Fibroblast of lung (primary cell): ENCODE measurements at regions not wholly inside any gene's neighbourhood (a gene's known extent, or its start where the extent isn't known, plus 50 kb on each side); places are given as distances from the start of the nearest gene placed in this dataset.

Source experiments
- DNase-seq, 2 donors: peaks; one replicate each; pipeline versions ENCODE4 v3.0.0 to v3.0.0-alpha.2; 2010; ENCODE audit warnings: low read depth in 2 of 2
- H2AFZ ChIP-seq: 2 replicates; pipeline ENCODE4 v1.5.1; 2012; ENCODE audit warnings: low read length, control low read depth, inconsistent platforms
- H3K27ac ChIP-seq: 2 replicates; pipeline ENCODE4 v1.5.1; 2011; ENCODE audit warnings: low read length, control low read depth; ENCODE audit not compliant: insufficient read depth
- H3K27me3 ChIP-seq: 2 replicates; pipeline ENCODE4 v1.5.1; 2011; ENCODE audit warnings: mild to moderate bottlenecking, low read length; ENCODE audit not compliant: control insufficient read depth, insufficient read depth
- H3K36me3 ChIP-seq: 2 replicates; pipeline ENCODE4 v1.5.1; 2011; ENCODE audit warnings: low read length; ENCODE audit not compliant: control insufficient read depth, insufficient read depth
- H3K4me1 ChIP-seq: 2 replicates; pipeline ENCODE4 v1.5.1; 2011; ENCODE audit warnings: low read length; ENCODE audit not compliant: control insufficient read depth, insufficient read depth; ENCODE audit errors: extremely low read depth
- H3K4me2 ChIP-seq: 2 replicates; pipeline ENCODE4 v1.5.1; 2011; ENCODE audit warnings: low read length, control low read depth; ENCODE audit not compliant: insufficient read depth; ENCODE audit errors: extremely low read depth
- H3K4me3 ChIP-seq, 4 experiments: fragments of 200-600 bp in 1 of 4; sonication (generic) in 1 of 4; replicated peaks in 1 of 4; 2 replicates each; pipeline ENCODE4 v1.5.1; 2011 to 2016; ENCODE audit warnings: low read length in 4 of 4, low read depth in 3 of 4, mild to moderate bottlenecking in 3 of 4, control low read depth in 2 of 4, inconsistent platforms in 1 of 4, mixed read lengths in 1 of 4; ENCODE audit not compliant: insufficient read depth in 1 of 4; ENCODE audit errors: control extremely low read depth in 1 of 4
- H3K79me2 ChIP-seq: 2 replicates; pipeline ENCODE4 v1.5.1; 2012; ENCODE audit warnings: mild to moderate bottlenecking, low read length, inconsistent platforms; ENCODE audit not compliant: control insufficient read depth, insufficient read depth
- H3K9ac ChIP-seq: 2 replicates; pipeline ENCODE4 v1.5.1; 2011; ENCODE audit warnings: mild to moderate bottlenecking, low read length, control low read depth; ENCODE audit not compliant: insufficient read depth
- H3K9me3 ChIP-seq: 2 replicates; pipeline ENCODE4 v1.5.1; 2012; ENCODE audit warnings: low read depth, low read length; ENCODE audit not compliant: control insufficient read depth, insufficient read depth
- H4K20me1 ChIP-seq: 2 replicates; pipeline ENCODE4 v1.5.1; 2011; ENCODE audit warnings: low read length; ENCODE audit not compliant: control insufficient read depth, insufficient read depth; ENCODE audit errors: extremely low read depth
- EZH2 ChIP-seq: IDR thresholded peaks from 2 replicates; pipeline ENCODE4 v1.5.1; 2012; ENCODE audit warnings: low read length, control low read depth, mild to moderate bottlenecking; ENCODE audit errors: missing control alignments
- TF ChIP-seq, protein P1 (sequence below), 2 donors: IDR thresholded peaks in 1 of 2; conservative IDR thresholded peaks in 1 of 2; 1 replicate in 1 of 2; 2 replicates in 1 of 2; pipeline ENCODE4 v1.5.1; 2011 to 2012; ENCODE audit warnings: low read length in 2 of 2, control low read depth in 1 of 2, inconsistent platforms in 1 of 2, low read depth in 1 of 2, mild to moderate bottlenecking in 1 of 2

GRCh38 chr2:54385271-54385670 lies 70.9 kb upstream of the SPTBN1 start:
- Histone ChIP-seq H3K9ac (no peak overlapping the region), H3K4me1 (peaks cover 6% of the 10 kb centered on the region), H3K9me3 (no peaks in the 10 kb centered on the region), H3K4me3 (no peak overlapping the region), H2AFZ (no peak overlapping the region), H3K79me2 (no peaks in the 10 kb centered on the region), H3K27ac (no peak overlapping the region), H4K20me1 (no peaks in the 10 kb centered on the region), H3K4me2 (no peak overlapping the region), H3K36me3 (no peaks in the 10 kb centered on the region), H3K27me3 (no peaks in the 10 kb centered on the region)
- TF ChIP-seq, protein P1, sequence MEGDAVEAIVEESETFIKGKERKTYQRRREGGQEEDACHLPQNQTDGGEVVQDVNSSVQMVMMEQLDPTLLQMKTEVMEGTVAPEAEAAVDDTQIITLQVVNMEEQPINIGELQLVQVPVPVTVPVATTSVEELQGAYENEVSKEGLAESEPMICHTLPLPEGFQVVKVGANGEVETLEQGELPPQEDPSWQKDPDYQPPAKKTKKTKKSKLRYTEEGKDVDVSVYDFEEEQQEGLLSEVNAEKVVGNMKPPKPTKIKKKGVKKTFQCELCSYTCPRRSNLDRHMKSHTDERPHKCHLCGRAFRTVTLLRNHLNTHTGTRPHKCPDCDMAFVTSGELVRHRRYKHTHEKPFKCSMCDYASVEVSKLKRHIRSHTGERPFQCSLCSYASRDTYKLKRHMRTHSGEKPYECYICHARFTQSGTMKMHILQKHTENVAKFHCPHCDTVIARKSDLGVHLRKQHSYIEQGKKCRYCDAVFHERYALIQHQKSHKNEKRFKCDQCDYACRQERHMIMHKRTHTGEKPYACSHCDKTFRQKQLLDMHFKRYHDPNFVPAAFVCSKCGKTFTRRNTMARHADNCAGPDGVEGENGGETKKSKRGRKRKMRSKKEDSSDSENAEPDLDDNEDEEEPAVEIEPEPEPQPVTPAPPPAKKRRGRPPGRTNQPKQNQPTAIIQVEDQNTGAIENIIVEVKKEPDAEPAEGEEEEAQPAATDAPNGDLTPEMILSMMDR (conservative IDR thresholded peaks at IDR 0.05 in 1 of 2, IDR thresholded peaks at IDR 0.05 in 1 of 2; ENCODE audit: low read depth in 1 of 2, low read length in 2 of 2): no peak
- no peak for TF ChIP-seq EZH2
- no peak for DNase-seq

DNA sequence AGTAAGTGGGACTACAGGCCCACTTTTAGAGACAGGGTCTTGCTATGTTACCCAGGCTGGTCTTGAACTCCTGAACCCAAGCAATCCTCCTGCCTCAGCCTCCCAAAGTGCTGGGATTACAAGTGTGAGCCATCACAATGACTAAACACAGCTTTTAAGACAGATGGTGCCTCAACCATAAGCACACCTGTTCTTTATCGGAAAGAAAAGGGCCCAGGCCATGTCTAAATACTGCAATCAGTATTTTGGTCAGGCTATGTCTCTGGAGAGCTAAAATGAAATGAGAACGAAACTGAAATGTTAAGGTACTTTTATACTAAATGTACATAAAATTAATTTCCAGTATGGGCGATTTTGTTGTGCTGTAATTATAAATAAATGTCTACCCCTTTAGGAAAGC lies 69.5 kb upstream of the SPTBN1 start:
- no peaks in the 10 kb centered on the region for H3K36me3 ChIP-seq
- no peak overlapping the region for H3K9ac ChIP-seq
- peak overlapping the region; percentile 13 for H3K4me2 ChIP-seq
- H3K27me3 ChIP-seq: no peaks in the 10 kb centered on the region
- H3K79me2 ChIP-seq: no peaks in the 10 kb centered on the region
- H3K4me1 ChIP-seq: peaks cover 6% of the 10 kb centered on the region
- no peak overlapping the region for H3K27ac ChIP-seq
- TF ChIP-seq EZH2: no peak
- TF ChIP-seq, protein P1 (conservative IDR thresholded peaks at IDR 0.05 in 1 of 2, IDR thresholded peaks at IDR 0.05 in 1 of 2; ENCODE audit: low read depth in 1 of 2, low read length in 2 of 2): no peak
- no peak overlapping the region for H3K4me3 ChIP-seq
- H2AFZ ChIP-seq: peak overlapping the region; percentile 46
- H3K9me3 ChIP-seq: no peaks in the 10 kb centered on the region
- no peak for DNase-seq
- no peaks in the 10 kb centered on the region for H4K20me1 ChIP-seq

DNA sequence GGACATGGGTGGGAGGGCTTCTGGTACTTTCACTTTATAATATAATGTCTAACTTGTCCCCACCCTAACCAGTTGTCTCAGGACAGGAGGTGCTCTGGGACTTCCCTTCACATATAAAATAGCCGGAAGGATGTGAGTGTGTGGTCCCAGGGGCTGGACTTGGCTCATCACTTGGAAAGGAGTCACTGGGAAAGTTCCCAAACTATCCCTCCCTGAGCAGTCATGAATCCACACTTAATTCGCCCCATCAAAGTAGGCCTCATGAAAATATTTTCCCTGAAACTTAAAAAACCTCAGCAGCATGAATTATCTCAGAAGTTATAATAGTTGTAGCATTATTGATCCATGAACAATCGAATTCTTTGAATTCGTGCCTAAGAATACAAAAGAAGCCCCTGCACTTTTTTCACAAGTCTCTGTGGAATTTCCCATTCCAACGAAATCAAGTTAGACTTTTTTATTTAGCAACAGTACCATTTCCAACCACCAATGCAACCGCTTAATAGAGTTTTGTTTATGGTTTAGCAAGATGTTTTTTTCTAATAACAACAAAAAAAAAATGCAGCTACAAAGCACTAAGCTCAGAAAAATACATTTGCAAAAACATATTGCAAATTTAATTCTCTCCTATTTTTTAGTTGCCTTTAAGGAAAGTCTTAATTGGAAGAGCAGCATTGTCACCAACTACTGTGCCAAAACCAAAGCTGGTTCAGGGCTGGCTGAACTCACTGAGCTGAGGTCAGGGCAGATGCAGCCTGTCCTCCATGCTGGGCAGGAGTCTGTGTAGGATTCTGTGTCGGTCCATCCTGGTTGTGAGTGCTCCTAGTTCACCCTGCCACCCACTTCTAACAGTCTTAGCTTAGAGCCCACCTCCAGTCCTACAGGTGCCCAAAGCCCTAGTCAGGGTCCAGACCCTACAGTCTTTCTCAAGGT lies 68.8 kb upstream of the SPTBN1 start:
- H3K79me2 ChIP-seq: no peaks in the 10 kb centered on the region
- no peaks in the 10 kb centered on the region for H4K20me1 ChIP-seq
- H3K9ac ChIP-seq: no peak overlapping the region
- no peaks in the 10 kb centered on the region for H3K36me3 ChIP-seq
- no peaks in the 10 kb centered on the region for H3K27me3 ChIP-seq
- peak; percentile 49 to 79 for DNase-seq
- peak overlapping the region; percentile 13 for H3K4me2 ChIP-seq
- H2AFZ ChIP-seq: peak overlapping the region; percentile 46
- H3K27ac ChIP-seq: no peak overlapping the region
- H3K4me3 ChIP-seq: no peak overlapping the region
- H3K9me3 ChIP-seq: no peaks in the 10 kb centered on the region
- TF ChIP-seq, protein P1 (conservative IDR thresholded peaks at IDR 0.05 in 1 of 2, IDR thresholded peaks at IDR 0.05 in 1 of 2; ENCODE audit: low read depth in 1 of 2, low read length in 2 of 2): no peak
- TF ChIP-seq EZH2: no peak
- H3K4me1 ChIP-seq: peaks cover 6% of the 10 kb centered on the region
